HEK293 (cell line): ENCODE measurements at regions not wholly inside any gene's neighbourhood (a gene's known extent, or its start where the extent isn't known, plus 50 kb on each side); places are given as distances from the start of the nearest gene placed in this dataset.

Experiments
- CTCF ChIA-PET: fragments of 350-600 bp; formaldehyde crosslinking; extraction: SDS; loops from one replicate; lab custom pipeline; 2021; ENCODE audit warnings: antibody characterized with exemption; lab: Yijun Ruan, JAX
- POLR2A ChIA-PET: fragments of 300-600 bp; formaldehyde crosslinking; extraction: SDS; loops from one replicate; lab custom pipeline; 2020; ENCODE audit warnings: antibody characterized with exemption, inconsistent platforms; lab: Yijun Ruan, JAX
- H3K27ac ChIP-seq: fragments of 200-500 bp; sonication (Bioruptor generic); 2 replicates; pipeline ENCODE4 v1.5.1; 2014; ENCODE audit warnings: low read depth, low read length, control low read depth, inconsistent platforms; ENCODE audit errors: extremely low read depth
- H3K36me3 ChIP-seq, 2 experiments: fragments of 200-500 bp in 1 of 2; sonication (Bioruptor generic) in 1 of 2; 1 replicate in 1 of 2; 2 replicates in 1 of 2; pipeline ENCODE4 v1.5.1; 2014 to 2017; ENCODE audit warnings: inconsistent platforms in 2 of 2, low read length in 2 of 2; ENCODE audit not compliant: control insufficient read depth in 2 of 2, insufficient read depth in 1 of 2
- H3K4me1 ChIP-seq: fragments of 200-500 bp; sonication (Bioruptor generic); 2 replicates; pipeline ENCODE4 v1.5.1; 2014; ENCODE audit warnings: mild to moderate bottlenecking, low read length, inconsistent platforms; ENCODE audit not compliant: control insufficient read depth, insufficient read depth
- H3K4me3 ChIP-seq: 2 replicates; pipeline ENCODE4 v1.5.1; 2011; ENCODE audit warnings: low read depth, mild to moderate bottlenecking, control low read depth, low read length, moderate library complexity
- H3K9me3 ChIP-seq: fragments of 200-500 bp; sonication (Bioruptor generic); 2 replicates; pipeline ENCODE4 v1.5.1; 2014; ENCODE audit warnings: low read depth, low read length, inconsistent platforms; ENCODE audit not compliant: control insufficient read depth, insufficient read depth
- GLIS2 ChIP-seq: fragments of 450-650 bp; formaldehyde crosslinking; IDR thresholded peaks from 2 replicates; pipeline ENCODE4 v1.5.1; 2016; ENCODE audit warnings: missing biosample characterization, missing genetic modification characterization
- IKZF3 ChIP-seq: fragments of 450-650 bp; IDR thresholded peaks from 2 replicates; pipeline ENCODE4 v1.5.0; 2018; ENCODE audit warnings: missing biosample characterization, mild to moderate bottlenecking, missing genetic modification characterization, moderate library complexity
- REST ChIP-seq: fragments of 450-650 bp; formaldehyde crosslinking; IDR thresholded peaks from 2 replicates; pipeline ENCODE4 v1.5.1; 2016; ENCODE audit warnings: missing biosample characterization, missing genetic modification characterization
- TSHZ1 ChIP-seq: fragments of 450-650 bp; formaldehyde crosslinking; IDR thresholded peaks from 2 replicates; pipeline ENCODE4 v1.5.1; 2016; ENCODE audit warnings: missing biosample characterization, missing genetic modification characterization, borderline replicate concordance
- ZBTB7A ChIP-seq: fragments of 450-650 bp; formaldehyde crosslinking; IDR thresholded peaks from 2 replicates; pipeline ENCODE4 v1.5.1; 2016; ENCODE audit warnings: low read depth, missing biosample characterization, missing genetic modification characterization
- ZEB2 ChIP-seq: fragments of 450-650 bp; formaldehyde crosslinking; IDR thresholded peaks from 2 replicates; pipeline ENCODE4 v1.5.1; 2016; ENCODE audit warnings: missing biosample characterization, missing genetic modification characterization
- ZNF19 ChIP-seq: fragments of 450-650 bp; formaldehyde crosslinking; IDR thresholded peaks from 2 replicates; pipeline ENCODE4; 2016; ENCODE audit warnings: missing biosample characterization, missing genetic modification characterization, low read depth
- ZNF362 ChIP-seq: fragments of 450-650 bp; formaldehyde crosslinking; IDR thresholded peaks from 2 replicates; pipeline ENCODE4 v1.5.1; 2016; ENCODE audit warnings: missing biosample characterization, missing genetic modification characterization
- ZNF426 ChIP-seq: fragments of 450-650 bp; formaldehyde crosslinking; IDR thresholded peaks from 2 replicates; pipeline ENCODE4 v1.5.1; 2017; ENCODE audit warnings: missing biosample characterization, missing genetic modification characterization, mild to moderate bottlenecking, inconsistent platforms, moderate library complexity
- ZNF473 ChIP-seq: fragments of 450-650 bp; formaldehyde crosslinking; IDR thresholded peaks from 2 replicates; pipeline ENCODE4 v1.5.1; 2017; ENCODE audit warnings: missing biosample characterization, missing genetic modification characterization
- ZNF639 ChIP-seq: fragments of 450-650 bp; formaldehyde crosslinking; IDR thresholded peaks from 2 replicates; pipeline ENCODE4 v1.5.1; 2016; ENCODE audit warnings: missing biosample characterization, missing genetic modification characterization
- ZNF768 ChIP-seq: fragments of 450-650 bp; formaldehyde crosslinking; IDR thresholded peaks from 2 replicates; pipeline ENCODE4 v1.5.1; 2018; ENCODE audit warnings: missing biosample characterization, mild to moderate bottlenecking, missing genetic modification characterization
- ZSCAN18 ChIP-seq: fragments of 450-650 bp; formaldehyde crosslinking; IDR thresholded peaks from 2 replicates; pipeline ENCODE4 v1.5.1; 2016; ENCODE audit warnings: missing biosample characterization, missing genetic modification characterization
- ZSCAN23 ChIP-seq: fragments of 450-650 bp; formaldehyde crosslinking; IDR thresholded peaks from 2 replicates; pipeline ENCODE4 v1.5.1; 2016; ENCODE audit warnings: missing biosample characterization, missing genetic modification characterization

- TF ChIP-seq ZNF362 (tag by site-specific recombination) (no peak), ZEB2 (no peak), ZSCAN23 (tag by site-specific recombination) (no peak), ZNF473 (tag by site-specific recombination) (no peak), ZSCAN18 (tag by site-specific recombination) (no peak), ZNF639 (tag by site-specific recombination) (no peak)
- TF ChIP-seq, all 188 proteins: peak for 0
Observed at GRCh38 chr11:98040061-98040808, 980.5 kb upstream of the CNTN5 start (continued).

GRCh38 chr11:98047647-98048046 is 973.1 kb upstream of the CNTN5 start:
- TF ChIP-seq TSHZ1 (tag by site-specific recombination) (no peak), REST (tag by site-specific recombination) (no peak), ZNF426 (no peak), ZNF768 (tag by site-specific recombination) (no peak), GLIS2 (no peak), ZBTB7A (tag by site-specific recombination) (no peak), IKZF3 (tag by site-specific recombination) (no peak), ZNF639 (tag by site-specific recombination) (no peak), ZNF19 (tag by site-specific recombination) (no peak)
- Histone ChIP-seq H3K9me3 (no peaks in the 10 kb centered on the region), H3K4me3 (no peak overlapping the region), H3K4me1 (no peaks in the 10 kb centered on the region), H3K36me3 (no peaks in the 10 kb centered on the region), H3K27ac (no peak overlapping the region)
- CTCF ChIA-PET: no interaction called here
- POLR2A ChIA-PET: no interaction called here
